Trophoblast cell (in vitro differentiated cells and primary cell): ENCODE measurements at regions not wholly inside any gene's neighbourhood (a gene's known extent, or its start where the extent isn't known, plus 50 kb on each side); places are given as distances from the start of the nearest gene placed in this dataset.

Experiments
- DNase-seq, 2 donors: peaks; one replicate each; pipeline ENCODE4 v3.0.0-alpha.2; 2016
- H2AFZ ChIP-seq: 2 replicates; pipeline ENCODE4 v1.6.1; 2013; ENCODE audit warnings: low read length, moderate library complexity, mild to moderate bottlenecking; ENCODE audit not compliant: insufficient read depth, poor library complexity
- H2AK5ac ChIP-seq: 2 replicates; pipeline ENCODE4 v1.6.1; 2013; ENCODE audit warnings: mild to moderate bottlenecking, low read length
- H2BK120ac ChIP-seq: 2 replicates; pipeline ENCODE4 v1.6.1; 2013; ENCODE audit warnings: low read length, mild to moderate bottlenecking, moderate library complexity; ENCODE audit not compliant: insufficient read depth, poor library complexity
- H2BK12ac ChIP-seq: 2 replicates; pipeline ENCODE4 v1.6.1; 2013; ENCODE audit warnings: mild to moderate bottlenecking, low read length, moderate library complexity
- H2BK5ac ChIP-seq: 2 replicates; pipeline ENCODE4 v1.6.1; 2013; ENCODE audit warnings: low read length, low read depth, moderate library complexity, mild to moderate bottlenecking; ENCODE audit not compliant: poor library complexity
- H3K14ac ChIP-seq: 2 replicates; pipeline ENCODE4 v1.6.1; 2013; ENCODE audit warnings: mild to moderate bottlenecking, low read length
- H3K18ac ChIP-seq: 2 replicates; pipeline ENCODE4 v1.6.1; 2013; ENCODE audit warnings: mild to moderate bottlenecking, low read length
- H3K23ac ChIP-seq: 2 replicates; pipeline ENCODE4 v1.6.1; 2013; ENCODE audit warnings: low read length
- H3K27ac ChIP-seq: 2 replicates; pipeline ENCODE4 v1.5.1; 2013; ENCODE audit warnings: low read depth, mild to moderate bottlenecking, inconsistent platforms, low read length, moderate library complexity
- H3K27me3 ChIP-seq: 2 replicates; pipeline ENCODE4 v1.6.1; 2013; ENCODE audit warnings: inconsistent platforms, mild to moderate bottlenecking, low read length, moderate library complexity; ENCODE audit not compliant: insufficient read depth
- H3K36me3 ChIP-seq, 2 experiments: 1 replicate in 1 of 2; 2 replicates in 1 of 2; pipeline ENCODE4 v1.6.1; 2013; ENCODE audit warnings: low read length in 2 of 2, mild to moderate bottlenecking in 2 of 2, moderate library complexity in 1 of 2; ENCODE audit not compliant: insufficient read depth in 2 of 2, control insufficient read depth in 1 of 2
- H3K4ac ChIP-seq: 2 replicates; pipeline ENCODE4 v1.6.1; 2013; ENCODE audit warnings: low read depth, mild to moderate bottlenecking, low read length, moderate library complexity
- H3K4me1 ChIP-seq, 2 experiments: 1 replicate in 1 of 2; 2 replicates in 1 of 2; pipeline ENCODE4 v1.6.1; 2013; ENCODE audit warnings: low read length in 2 of 2, mild to moderate bottlenecking in 2 of 2, moderate library complexity in 1 of 2; ENCODE audit not compliant: insufficient read depth in 2 of 2, control insufficient read depth in 1 of 2
- H3K4me2 ChIP-seq: 2 replicates; pipeline ENCODE4 v1.6.1; 2013; ENCODE audit warnings: inconsistent platforms, mild to moderate bottlenecking, low read length, moderate library complexity
- H3K4me3 ChIP-seq: 2 replicates; pipeline ENCODE4 v1.5.1; 2013; ENCODE audit warnings: mild to moderate bottlenecking, low read depth, low read length, inconsistent platforms
- H3K79me1 ChIP-seq: one replicate; pipeline ENCODE4 v1.6.1; 2013; ENCODE audit warnings: low read length
- H3K79me2 ChIP-seq: 2 replicates; pipeline ENCODE4 v1.6.1; 2013; ENCODE audit warnings: low read length, mild to moderate bottlenecking; ENCODE audit not compliant: control insufficient read depth, insufficient read depth, poor library complexity
- H3K9ac ChIP-seq: 2 replicates; pipeline ENCODE4 v1.6.1; 2013; ENCODE audit warnings: mild to moderate bottlenecking, low read length
- H3K9me3 ChIP-seq: 2 replicates; pipeline ENCODE4 v1.6.1; 2013; ENCODE audit warnings: low read depth, mild to moderate bottlenecking, control low read depth, inconsistent platforms, low read length; ENCODE audit not compliant: insufficient read depth
- H4K12ac ChIP-seq: 2 replicates; pipeline ENCODE4 v1.6.1; 2013; ENCODE audit warnings: low read depth, mild to moderate bottlenecking, low read length, moderate library complexity
- H4K8ac ChIP-seq: 2 replicates; pipeline ENCODE4 v1.6.1; 2013; ENCODE audit warnings: low read depth, mild to moderate bottlenecking, low read length, moderate library complexity
- H4K91ac ChIP-seq: one replicate; pipeline ENCODE4 v1.6.1; 2013; ENCODE audit warnings: low read depth, mild to moderate bottlenecking, low read length, moderate library complexity
- WGBS: extraction: QIAGEN DNeasy Blood & Tissue Kit; methylation state at CpG from one replicate; pipeline ENCODE4 v1.1.7; 2013; ENCODE audit warnings: missing lambda C conversion rate; ENCODE audit not compliant: insufficient read length, insufficient coverage; ENCODE audit errors: extremely low coverage; 5-methylcytosine and 5-hydroxymethylcytosine counted together

GRCh38 chr2:134185639-134186038 is 68.2 kb upstream of the MGAT5 start:
- H4K8ac ChIP-seq, result no peak overlapping the region
- H3K4me3 ChIP-seq, result no peak overlapping the region
- no peak overlapping the region for H3K27ac ChIP-seq
- no peak overlapping the region for H3K14ac ChIP-seq
- no peak overlapping the region for H4K12ac ChIP-seq
- no peak overlapping the region for H3K4ac ChIP-seq
- no peaks in the 10 kb centered on the region for H3K4me1 ChIP-seq
- H2BK5ac ChIP-seq, result no peak overlapping the region
- H2AK5ac ChIP-seq, result no peak overlapping the region
- no peaks in the 10 kb centered on the region for H3K79me1 ChIP-seq
- H3K27me3 ChIP-seq, result no peaks in the 10 kb centered on the region
- no peaks in the 10 kb centered on the region for H3K79me2 ChIP-seq
- no peaks in the 10 kb centered on the region for H3K9me3 ChIP-seq
- H3K4me2 ChIP-seq, result no peak overlapping the region
- no peaks in the 10 kb centered on the region for H3K36me3 ChIP-seq
- H2BK120ac ChIP-seq, result no peak overlapping the region
- H3K18ac ChIP-seq, result no peak overlapping the region
- no CpG with 5 or more reads among the region's 4 CpGs for WGBS
- H2BK12ac ChIP-seq, result no peak overlapping the region
- H4K91ac ChIP-seq, result no peak overlapping the region
- no peak overlapping the region for H2AFZ ChIP-seq
- H3K23ac ChIP-seq, result no peak overlapping the region
- H3K9ac ChIP-seq, result no peak overlapping the region
- no peak for DNase-seq

DNA sequence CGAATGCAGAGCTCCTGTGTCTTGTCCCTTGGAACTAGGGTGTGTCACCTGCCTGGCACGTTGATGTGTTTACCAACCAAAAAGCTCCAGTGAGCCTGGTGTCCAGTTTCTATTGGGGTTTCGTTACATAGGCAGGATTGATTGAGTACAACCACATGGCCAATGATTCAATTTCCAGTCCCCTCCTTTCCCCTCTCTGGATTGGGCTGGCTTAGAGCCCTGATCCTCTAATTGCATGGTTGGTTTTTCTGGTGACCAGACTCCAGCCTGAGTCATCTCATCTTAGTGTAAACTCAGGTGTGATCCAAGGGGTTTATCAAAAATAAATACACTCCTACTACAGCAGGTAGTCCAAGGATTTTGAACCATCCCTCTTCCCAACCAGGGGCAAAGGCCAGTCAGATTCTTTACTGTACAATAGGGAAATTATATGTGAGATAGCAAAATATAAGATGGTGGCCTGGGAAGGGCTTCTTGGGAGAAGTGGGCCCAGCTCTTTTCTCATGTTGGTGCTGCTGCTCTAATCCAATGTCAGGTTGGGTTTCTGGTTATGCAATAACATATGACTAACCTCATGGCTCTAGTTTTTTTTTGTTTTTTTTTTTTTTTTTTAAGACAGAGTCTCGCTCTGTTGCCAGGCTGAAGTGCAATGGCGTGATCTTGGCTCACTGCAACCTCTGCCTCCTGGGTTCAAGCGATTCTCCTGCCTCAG is 64.7 kb upstream of the MGAT5 start:
- no peak overlapping the region for H4K12ac ChIP-seq
- H2AFZ ChIP-seq, result no peak overlapping the region
- no peak overlapping the region for H3K14ac ChIP-seq
- no peak overlapping the region for H3K9ac ChIP-seq
- DNase-seq, result peak in 1 of 2 donors; percentile 64
- H3K4me2 ChIP-seq, result no peak overlapping the region
- H4K8ac ChIP-seq, result no peak overlapping the region
- no peaks in the 10 kb centered on the region for H3K36me3 ChIP-seq
- H3K79me2 ChIP-seq, result no peaks in the 10 kb centered on the region
- H3K9me3 ChIP-seq, result no peaks in the 10 kb centered on the region
- no peak overlapping the region for H2BK5ac ChIP-seq
- H3K4me1 ChIP-seq, result no peaks in the 10 kb centered on the region
- no CpG with 5 or more reads among the region's 6 CpGs for WGBS
- H2AK5ac ChIP-seq, result no peak overlapping the region
- no peak overlapping the region for H3K18ac ChIP-seq
- H2BK12ac ChIP-seq, result no peak overlapping the region
- H3K27ac ChIP-seq, result no peak overlapping the region
- no peak overlapping the region for H3K4me3 ChIP-seq
- no peak overlapping the region for H2BK120ac ChIP-seq
- H4K91ac ChIP-seq, result no peak overlapping the region
- no peaks in the 10 kb centered on the region for H3K27me3 ChIP-seq
- H3K23ac ChIP-seq, result no peak overlapping the region
- no peaks in the 10 kb centered on the region for H3K79me1 ChIP-seq
- no peak overlapping the region for H3K4ac ChIP-seq

GRCh38 chr2:134190062-134190806 is 63.6 kb upstream of the MGAT5 start:
- H3K18ac ChIP-seq, result no peak overlapping the region
- H4K91ac ChIP-seq, result no peak overlapping the region
- no peaks in the 10 kb centered on the region for H3K4me1 ChIP-seq
- H2AFZ ChIP-seq, result no peak overlapping the region
- H3K27me3 ChIP-seq, result no peaks in the 10 kb centered on the region
- no peak overlapping the region for H2BK5ac ChIP-seq
- H3K4me3 ChIP-seq, result no peak overlapping the region
- H3K14ac ChIP-seq, result no peak overlapping the region
- H2AK5ac ChIP-seq, result no peak overlapping the region
- no CpG with 5 or more reads among the region's 4 CpGs for WGBS
- H4K8ac ChIP-seq, result no peak overlapping the region
- H3K9ac ChIP-seq, result no peak overlapping the region
- H3K23ac ChIP-seq, result no peak overlapping the region
- H3K79me2 ChIP-seq, result no peaks in the 10 kb centered on the region
- H3K27ac ChIP-seq, result no peak overlapping the region
- no peak overlapping the region for H3K4ac ChIP-seq
- H2BK120ac ChIP-seq, result no peak overlapping the region
- no peak overlapping the region for H4K12ac ChIP-seq
- H3K4me2 ChIP-seq, result no peak overlapping the region
- no peak overlapping the region for H2BK12ac ChIP-seq
- no peak for DNase-seq
- no peaks in the 10 kb centered on the region for H3K36me3 ChIP-seq
- H3K79me1 ChIP-seq, result no peaks in the 10 kb centered on the region
- no peaks in the 10 kb centered on the region for H3K9me3 ChIP-seq

DNA sequence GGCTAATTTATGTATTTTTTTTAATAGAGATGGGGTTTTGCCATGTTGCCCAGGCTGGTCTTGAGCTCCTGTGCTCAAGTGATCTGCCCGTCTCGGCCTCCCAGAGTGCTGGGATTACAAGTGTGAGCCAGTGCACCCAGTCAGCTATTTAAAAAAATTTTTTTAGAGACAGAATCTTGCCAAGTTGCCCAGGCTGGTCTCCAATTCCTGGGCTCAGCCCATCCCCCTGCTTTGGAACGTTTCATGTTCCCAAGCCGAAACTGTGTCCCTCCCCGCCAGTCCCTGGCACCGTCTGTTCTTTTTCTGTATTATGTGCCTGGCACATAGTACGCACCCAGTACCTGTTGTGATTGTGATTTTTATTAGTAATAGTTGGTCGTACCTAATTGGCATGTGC is 63.1 kb upstream of the MGAT5 start:
- no peaks in the 10 kb centered on the region for H3K36me3 ChIP-seq
- WGBS, result no CpG with 5 or more reads among the region's 8 CpGs

More for the DNA sequence above, 63.1 kb upstream of the MGAT5 start:
- Histone ChIP-seq H3K9ac (no peak overlapping the region), H3K4ac (no peak overlapping the region), H3K79me1 (no peaks in the 10 kb centered on the region), H3K27me3 (no peaks in the 10 kb centered on the region), H2BK12ac (no peak overlapping the region), H2BK5ac (no peak overlapping the region), H3K79me2 (no peaks in the 10 kb centered on the region), H2AFZ (no peak overlapping the region), H3K27ac (no peak overlapping the region), H3K23ac (no peak overlapping the region), H3K18ac (no peak overlapping the region), H3K9me3 (no peaks in the 10 kb centered on the region), H3K4me1 (no peaks in the 10 kb centered on the region), H3K4me3 (no peak overlapping the region), H2AK5ac (no peak overlapping the region), H3K14ac (no peak overlapping the region), H3K4me2 (no peak overlapping the region), H2BK120ac (no peak overlapping the region), H4K91ac (no peak overlapping the region), H4K8ac (no peak overlapping the region), H4K12ac (no peak overlapping the region)
- no peak for DNase-seq
